HL-60 (cell line): ENCODE measurements at regions not wholly inside any gene's neighbourhood (a gene's known extent, or its start where the extent isn't known, plus 50 kb on each side); places are given as distances from the start of the nearest gene placed in this dataset.

Source experiments
- CTCF ChIP-seq: IDR thresholded peaks from one replicate; pipeline ENCODE4 v1.5.1; 2011; ENCODE audit warnings: low read length, control low read depth, inconsistent platforms; ENCODE audit not compliant: insufficient read depth
- POLR2AphosphoS5 ChIP-seq: IDR thresholded peaks from 2 replicates; pipeline ENCODE4 v1.6.1; 2012; ENCODE audit warnings: low read depth
- REST ChIP-seq: IDR thresholded peaks from 2 replicates; pipeline ENCODE4 v1.6.1; 2012; ENCODE audit warnings: low read depth; ENCODE audit not compliant: insufficient replicate concordance

GRCh38 chr5:155466851-155467250 lies 453.3 kb downstream of the KIF4B start:
- TF ChIP-seq CTCF (no peak), REST (no peak), POLR2AphosphoS5 (no peak)
